GM12872 (cell line): ENCODE measurements at regions not wholly inside any gene's neighbourhood (a gene's known extent, or its start where the extent isn't known, plus 50 kb on each side); places are given as distances from the start of the nearest gene placed in this dataset.

Experiments
- CTCF ChIP-seq: IDR thresholded peaks from 3 replicates; pipeline ENCODE4 v1.5.1; 2011; ENCODE audit warnings: low read depth, mild to moderate bottlenecking, low read length, moderate library complexity; ENCODE audit not compliant: insufficient read depth

GRCh38 chr6:166050559-166050958 is 117.1 kb downstream of the TBXT start:
- no peak for TF ChIP-seq CTCF

- no peak for TF ChIP-seq CTCF
Observed at GRCh38 chr6:166046982-166047381, 120.7 kb downstream of the TBXT start.

DNA sequence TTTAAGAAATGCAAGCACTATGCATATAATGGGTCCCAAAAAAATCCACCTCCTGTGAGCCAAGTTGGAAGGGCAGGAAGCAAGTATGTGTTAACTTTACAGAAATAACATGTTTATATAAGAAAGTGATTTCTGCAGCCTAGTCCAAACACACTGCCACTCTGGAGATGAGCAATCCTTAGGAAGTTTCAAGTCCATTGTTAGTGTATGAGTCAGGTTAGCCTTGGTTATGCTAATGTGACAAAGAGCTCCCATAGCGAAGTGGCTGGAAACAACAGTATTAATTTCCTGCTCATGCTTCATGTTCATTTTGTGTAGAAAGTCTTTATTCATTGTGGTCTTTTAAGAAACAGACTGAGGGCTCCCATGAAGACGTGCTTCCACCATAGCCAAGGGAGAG is 121.4 kb downstream of the TBXT start:
- TF ChIP-seq CTCF = no peak

- TF ChIP-seq CTCF = no peak
Observed at GRCh38 chr6:166045860-166046200, 121.8 kb downstream of the TBXT start.

GRCh38 chr6:166045173-166045859 is 122.3 kb downstream of the TBXT start:
- TF ChIP-seq CTCF = no peak

DNA sequence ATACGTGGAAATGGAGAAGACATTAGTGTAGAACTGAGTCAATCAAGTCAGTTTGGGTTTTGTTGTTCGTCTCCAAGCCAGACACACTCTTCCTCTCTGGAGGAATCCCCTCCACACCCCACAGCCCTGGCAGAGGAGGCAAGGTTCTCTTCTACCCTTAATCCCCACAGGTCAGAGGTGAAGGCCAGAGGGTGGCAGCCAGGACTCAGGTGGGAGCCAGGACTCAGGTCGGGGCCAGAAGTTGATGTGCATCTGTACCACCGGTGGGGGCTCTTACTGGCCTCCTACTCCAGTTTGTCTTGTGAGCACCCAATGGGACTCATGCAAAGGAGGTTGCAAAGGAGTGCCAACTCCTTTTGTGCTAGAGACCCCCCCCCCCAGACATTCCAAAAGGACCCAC is 126.4 kb downstream of the TBXT start:
- TF ChIP-seq CTCF = no peak

GRCh38 chr6:166040292-166040691 is 127.4 kb downstream of the TBXT start:
- TF ChIP-seq CTCF = no peak
